ENCODE measurements at regions not wholly inside any gene's neighbourhood (a gene's known extent, or its start where the extent isn't known, plus 50 kb on each side); places are given as distances from the start of the nearest gene placed in this dataset.

GRCh38 chr20:57800791-57801430, 91.1 kb upstream of the PMEPA1 start:
- no peak for TF ChIP-seq EZH2phosphoT487 (IDR thresholded peaks at IDR 0.05; ENCODE audit: borderline replicate concordance, low read depth, low read length)
- TF ChIP-seq, protein P1, sequence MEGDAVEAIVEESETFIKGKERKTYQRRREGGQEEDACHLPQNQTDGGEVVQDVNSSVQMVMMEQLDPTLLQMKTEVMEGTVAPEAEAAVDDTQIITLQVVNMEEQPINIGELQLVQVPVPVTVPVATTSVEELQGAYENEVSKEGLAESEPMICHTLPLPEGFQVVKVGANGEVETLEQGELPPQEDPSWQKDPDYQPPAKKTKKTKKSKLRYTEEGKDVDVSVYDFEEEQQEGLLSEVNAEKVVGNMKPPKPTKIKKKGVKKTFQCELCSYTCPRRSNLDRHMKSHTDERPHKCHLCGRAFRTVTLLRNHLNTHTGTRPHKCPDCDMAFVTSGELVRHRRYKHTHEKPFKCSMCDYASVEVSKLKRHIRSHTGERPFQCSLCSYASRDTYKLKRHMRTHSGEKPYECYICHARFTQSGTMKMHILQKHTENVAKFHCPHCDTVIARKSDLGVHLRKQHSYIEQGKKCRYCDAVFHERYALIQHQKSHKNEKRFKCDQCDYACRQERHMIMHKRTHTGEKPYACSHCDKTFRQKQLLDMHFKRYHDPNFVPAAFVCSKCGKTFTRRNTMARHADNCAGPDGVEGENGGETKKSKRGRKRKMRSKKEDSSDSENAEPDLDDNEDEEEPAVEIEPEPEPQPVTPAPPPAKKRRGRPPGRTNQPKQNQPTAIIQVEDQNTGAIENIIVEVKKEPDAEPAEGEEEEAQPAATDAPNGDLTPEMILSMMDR (conservative IDR thresholded peaks at IDR 0.05; ENCODE audit: low read length), result no peak

Measured in OCI-LY7 (cell line).